Anterior cingulate cortex (tissue), 58 donors: ENCODE measurements at regions not wholly inside any gene's neighbourhood (a gene's known extent, or its start where the extent isn't known, plus 50 kb on each side); places are given as distances from the start of the nearest gene placed in this dataset.

Experiments
- DNase-seq, 58 donors: peaks; one replicate each; lab custom pipeline; 2025; lab: John Stamatoyannopoulos, UW

GRCh38 chr1:240682166-240682858 lies 70.4 kb upstream of the GREM2 start:
- DNase-seq: no peak

GRCh38 chr1:240672132-240672811 lies 60.3 kb upstream of the GREM2 start:
- DNase-seq: no peak

GRCh38 chr1:240667351-240667750 lies 55.4 kb upstream of the GREM2 start:
- DNase-seq: no peak

- DNase-seq: no peak
Measured at GRCh38 chr1:240666568-240667198, 54.7 kb upstream of the GREM2 start.

- DNase-seq: no peak
Measured at GRCh38 chr1:240663169-240663879, 51.4 kb upstream of the GREM2 start.
